Peyer's patch (tissue), 4 donors: ENCODE measurements at regions not wholly inside any gene's neighbourhood (a gene's known extent, or its start where the extent isn't known, plus 50 kb on each side); places are given as distances from the start of the nearest gene placed in this dataset.

ENCODE experiments used
- POLR2A ChIP-seq, 2 donors: fragments of 450-650 bp; IDR thresholded peaks; one replicate each; pipeline ENCODE4 v1.5.1; 2017; ENCODE audit warnings: antibody characterized with exemption in 2 of 2, mild to moderate bottlenecking in 2 of 2, moderate library complexity in 2 of 2
- TF ChIP-seq, protein P1 (sequence below), 6 experiments: fragments of 450-650 bp in 4 of 6; fragments of 200-600 bp in 2 of 6; sonication (generic) in 1 of 6; IDR thresholded peaks; one replicate each; pipeline ENCODE4 v1.5.1; 2017 to 2019; ENCODE audit warnings: antibody characterized with exemption in 6 of 6, mild to moderate bottlenecking in 3 of 6, moderate library complexity in 1 of 6

DNA sequence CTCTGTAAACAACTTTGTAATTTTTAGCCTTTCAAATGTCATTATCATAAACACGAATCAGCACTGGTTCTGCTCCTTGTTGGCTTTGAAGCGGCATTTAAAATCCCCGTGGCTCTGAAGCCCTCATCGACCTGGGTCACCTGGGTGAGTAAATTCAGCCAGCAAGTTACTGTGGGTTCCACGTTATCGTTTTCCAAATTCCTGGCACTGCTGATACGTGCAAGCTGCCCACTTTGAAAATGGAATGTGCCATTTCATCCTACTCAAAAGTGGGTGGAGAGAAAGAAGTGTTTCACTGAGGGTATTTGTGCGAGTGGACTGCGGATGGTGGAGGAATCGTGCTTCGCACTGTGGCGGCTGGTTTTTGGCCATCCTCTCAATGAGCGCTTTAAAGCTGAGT lies 281.7 kb downstream of the KLF6 start:
- TF ChIP-seq, protein P1, sequence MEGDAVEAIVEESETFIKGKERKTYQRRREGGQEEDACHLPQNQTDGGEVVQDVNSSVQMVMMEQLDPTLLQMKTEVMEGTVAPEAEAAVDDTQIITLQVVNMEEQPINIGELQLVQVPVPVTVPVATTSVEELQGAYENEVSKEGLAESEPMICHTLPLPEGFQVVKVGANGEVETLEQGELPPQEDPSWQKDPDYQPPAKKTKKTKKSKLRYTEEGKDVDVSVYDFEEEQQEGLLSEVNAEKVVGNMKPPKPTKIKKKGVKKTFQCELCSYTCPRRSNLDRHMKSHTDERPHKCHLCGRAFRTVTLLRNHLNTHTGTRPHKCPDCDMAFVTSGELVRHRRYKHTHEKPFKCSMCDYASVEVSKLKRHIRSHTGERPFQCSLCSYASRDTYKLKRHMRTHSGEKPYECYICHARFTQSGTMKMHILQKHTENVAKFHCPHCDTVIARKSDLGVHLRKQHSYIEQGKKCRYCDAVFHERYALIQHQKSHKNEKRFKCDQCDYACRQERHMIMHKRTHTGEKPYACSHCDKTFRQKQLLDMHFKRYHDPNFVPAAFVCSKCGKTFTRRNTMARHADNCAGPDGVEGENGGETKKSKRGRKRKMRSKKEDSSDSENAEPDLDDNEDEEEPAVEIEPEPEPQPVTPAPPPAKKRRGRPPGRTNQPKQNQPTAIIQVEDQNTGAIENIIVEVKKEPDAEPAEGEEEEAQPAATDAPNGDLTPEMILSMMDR (IDR thresholded peaks at IDR 0.05), result no peak
- no peak for TF ChIP-seq POLR2A (IDR thresholded peaks at IDR 0.05)
